ENCODE measurements at regions not wholly inside any gene's neighbourhood (a gene's known extent, or its start where the extent isn't known, plus 50 kb on each side); places are given as distances from the start of the nearest gene placed in this dataset.

GRCh38 chr5:13189532-13189931 lies 755.0 kb downstream of the DNAH5 start:
- H3K4me1 ChIP-seq (ENCODE audit: control insufficient read depth, low read length), result no peaks in the 10 kb centered on the region
- H3F3A ChIP-seq (ENCODE audit: control insufficient read depth, insufficient read depth), result no peaks in the 10 kb centered on the region
- H3K27me3 ChIP-seq (ENCODE audit: control insufficient read depth, low read length), result no peaks in the 10 kb centered on the region
- no peak overlapping the region for H3K4me3 ChIP-seq (ENCODE audit: low read length)
- TF ChIP-seq CTCF (IDR thresholded peaks at IDR 0.05; ENCODE audit: low read depth, low read length, poor library complexity, severe bottlenecking), result no peak
- TF ChIP-seq EZH2phosphoT487 (IDR thresholded peaks at IDR 0.05; ENCODE audit: borderline replicate concordance, low read length), result no peak
- no peaks in the 10 kb centered on the region for H3K9me3 ChIP-seq (ENCODE audit: control insufficient read depth, insufficient read depth, low read length)
- no peaks in the 10 kb centered on the region for H3K79me2 ChIP-seq (ENCODE audit: control insufficient read depth, low read length)
- no peak overlapping the region for H3K27ac ChIP-seq (ENCODE audit: low read depth, low read length)
- H3K4me2 ChIP-seq (ENCODE audit: low read length), result no peak overlapping the region
- H3K36me3 ChIP-seq (ENCODE audit: control insufficient read depth, low read length), result no peaks in the 10 kb centered on the region
- H4K20me1 ChIP-seq (ENCODE audit: control insufficient read depth, insufficient read depth, low read depth, low read length), result no peaks in the 10 kb centered on the region
- no peaks in the 10 kb centered on the region for H3K9me2 ChIP-seq (replicated peaks; ENCODE audit: control insufficient read depth, low read length)

DNA sequence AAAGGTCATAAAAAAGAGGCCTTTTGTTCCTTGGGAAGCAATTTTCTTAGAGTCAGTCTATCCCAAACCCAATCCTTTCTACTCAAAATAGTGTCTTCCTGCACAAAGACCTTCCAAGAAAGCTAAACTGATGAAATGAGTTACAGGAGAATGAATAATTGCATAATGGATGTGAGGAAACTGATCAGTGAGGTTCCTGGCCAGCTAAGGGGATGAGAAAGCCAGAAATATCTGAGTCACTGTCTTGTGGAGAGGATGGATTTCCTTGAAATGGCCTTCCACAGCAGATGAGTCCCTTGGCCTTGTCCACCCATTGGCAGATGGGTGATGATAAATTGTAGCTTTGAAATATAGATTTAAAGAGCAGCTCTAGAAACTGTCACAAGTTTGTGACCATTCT lies 756.1 kb downstream of the DNAH5 start:
- no peaks in the 10 kb centered on the region for H3K9me3 ChIP-seq (ENCODE audit: control insufficient read depth, insufficient read depth, low read length)
- H3K27me3 ChIP-seq (ENCODE audit: control insufficient read depth, low read length), result no peaks in the 10 kb centered on the region
- no peaks in the 10 kb centered on the region for H3K36me3 ChIP-seq (ENCODE audit: control insufficient read depth, low read length)
- H3K4me2 ChIP-seq (ENCODE audit: low read length), result no peak overlapping the region
- H3K79me2 ChIP-seq (ENCODE audit: control insufficient read depth, low read length), result no peaks in the 10 kb centered on the region
- H3K4me1 ChIP-seq (ENCODE audit: control insufficient read depth, low read length), result no peaks in the 10 kb centered on the region
- no peaks in the 10 kb centered on the region for H4K20me1 ChIP-seq (ENCODE audit: control insufficient read depth, insufficient read depth, low read depth, low read length)
- no peak overlapping the region for H3K4me3 ChIP-seq (ENCODE audit: low read length)
- no peak overlapping the region for H3K27ac ChIP-seq (ENCODE audit: low read depth, low read length)
- no peak for TF ChIP-seq CTCF (IDR thresholded peaks at IDR 0.05; ENCODE audit: low read depth, low read length, poor library complexity, severe bottlenecking)
- TF ChIP-seq EZH2phosphoT487 (IDR thresholded peaks at IDR 0.05; ENCODE audit: borderline replicate concordance, low read length), result no peak
- H3F3A ChIP-seq (ENCODE audit: control insufficient read depth, insufficient read depth), result no peaks in the 10 kb centered on the region
- H3K9me2 ChIP-seq (replicated peaks; ENCODE audit: control insufficient read depth, low read length), result no peaks in the 10 kb centered on the region

DNA sequence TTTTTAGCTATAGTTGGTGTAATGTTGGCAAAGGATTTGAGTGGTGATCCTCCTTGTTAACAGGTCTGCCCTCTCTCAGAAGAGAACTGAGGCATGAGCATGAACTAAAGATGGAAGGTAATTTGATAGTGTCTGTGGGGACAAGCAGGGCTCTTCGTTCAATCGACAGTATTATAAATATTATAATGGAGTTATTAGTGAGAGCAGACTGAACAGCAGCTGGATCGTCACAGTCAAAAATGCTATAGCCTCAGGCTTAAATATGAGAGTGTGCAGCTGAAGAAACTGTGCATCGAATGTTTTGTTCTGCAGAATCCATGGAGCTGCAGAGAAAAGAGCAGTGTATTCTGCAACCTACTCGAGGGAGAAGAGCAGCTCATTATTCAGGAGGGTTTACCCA lies 757.3 kb downstream of the DNAH5 start:
- H3K4me2 ChIP-seq (ENCODE audit: low read length), result no peak overlapping the region
- H3F3A ChIP-seq (ENCODE audit: control insufficient read depth, insufficient read depth), result no peaks in the 10 kb centered on the region
- no peaks in the 10 kb centered on the region for H3K79me2 ChIP-seq (ENCODE audit: control insufficient read depth, low read length)
- H3K9me3 ChIP-seq (ENCODE audit: control insufficient read depth, insufficient read depth, low read length), result no peaks in the 10 kb centered on the region
- H3K9me2 ChIP-seq (replicated peaks; ENCODE audit: control insufficient read depth, low read length), result no peaks in the 10 kb centered on the region
- no peak overlapping the region for H3K27ac ChIP-seq (ENCODE audit: low read depth, low read length)
- no peaks in the 10 kb centered on the region for H3K4me1 ChIP-seq (ENCODE audit: control insufficient read depth, low read length)
- H4K20me1 ChIP-seq (ENCODE audit: control insufficient read depth, insufficient read depth, low read depth, low read length), result no peaks in the 10 kb centered on the region
- no peaks in the 10 kb centered on the region for H3K27me3 ChIP-seq (ENCODE audit: control insufficient read depth, low read length)
- H3K4me3 ChIP-seq (ENCODE audit: low read length), result no peak overlapping the region
- TF ChIP-seq EZH2phosphoT487 (IDR thresholded peaks at IDR 0.05; ENCODE audit: borderline replicate concordance, low read length), result no peak
- H3K36me3 ChIP-seq (ENCODE audit: control insufficient read depth, low read length), result no peaks in the 10 kb centered on the region

- no peak overlapping the region for H3K4me2 ChIP-seq (ENCODE audit: low read length)
Measured at GRCh38 chr5:13186177-13186576, 758.3 kb downstream of the DNAH5 start.

More at GRCh38 chr5:13186177-13186576, 758.3 kb downstream of the DNAH5 start:
- Histone ChIP-seq H3K27me3 (ENCODE audit: control insufficient read depth, low read length) (no peaks in the 10 kb centered on the region), H3K4me3 (ENCODE audit: low read length) (no peak overlapping the region), H3K27ac (ENCODE audit: low read depth, low read length) (no peak overlapping the region), H3K4me1 (ENCODE audit: control insufficient read depth, low read length) (no peaks in the 10 kb centered on the region), H3K36me3 (ENCODE audit: control insufficient read depth, low read length) (no peaks in the 10 kb centered on the region), H3F3A (ENCODE audit: control insufficient read depth, insufficient read depth) (no peaks in the 10 kb centered on the region), H3K9me2 (replicated peaks; ENCODE audit: control insufficient read depth, low read length) (no peaks in the 10 kb centered on the region), H3K79me2 (ENCODE audit: control insufficient read depth, low read length) (no peaks in the 10 kb centered on the region), H4K20me1 (ENCODE audit: control insufficient read depth, insufficient read depth, low read depth, low read length) (no peaks in the 10 kb centered on the region), H3K9me3 (ENCODE audit: control insufficient read depth, insufficient read depth, low read length) (no peaks in the 10 kb centered on the region)
- TF ChIP-seq CTCF (IDR thresholded peaks at IDR 0.05; ENCODE audit: low read depth, low read length, poor library complexity, severe bottlenecking) (no peak), EZH2phosphoT487 (IDR thresholded peaks at IDR 0.05; ENCODE audit: borderline replicate concordance, low read length) (no peak)

Data from DOHH2 (cell line).